ENCODE measurements at regions not wholly inside any gene's neighbourhood (a gene's known extent, or its start where the extent isn't known, plus 50 kb on each side); places are given as distances from the start of the nearest gene placed in this dataset.

DNA sequence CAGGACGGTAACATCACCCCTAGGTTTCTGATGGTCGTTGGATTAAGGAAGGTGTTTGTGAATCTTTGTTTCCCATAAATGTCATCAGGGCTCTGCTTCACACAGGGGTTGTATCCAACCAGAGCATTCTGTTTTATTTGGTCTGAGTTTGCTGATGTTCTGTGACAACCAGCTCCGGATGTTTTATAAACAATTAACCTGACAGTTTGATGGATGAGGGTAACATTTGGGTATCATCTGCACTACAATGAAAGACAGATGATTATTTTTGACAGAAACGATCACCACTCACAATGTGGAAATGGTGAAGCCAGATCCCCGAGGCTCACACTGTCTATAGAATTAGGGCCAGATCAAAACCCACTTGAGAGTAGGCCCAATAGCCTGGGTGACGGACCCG lies 107.1 kb downstream of the CDC42EP3 start:
- ATAC-seq, result no peak
- DNase-seq, result no peak
- Histone ChIP-seq H3K4me1 (peaks cover 12% of the 10 kb centered on the region), H3K36me3 (ENCODE audit: insufficient read depth in 1 of 2, low read depth in 1 of 2) (no peaks in the 10 kb centered on the region), H3K4me3 (no peak overlapping the region), H3K9me3 (no peaks in the 10 kb centered on the region), H3K27ac (no peak overlapping the region), H3K27me3 (ENCODE audit: insufficient read depth in 3 of 3, low read length in 2 of 3) (no peaks in the 10 kb centered on the region)
- no peak for TF ChIP-seq CTCF (IDR thresholded peaks at IDR 0.05)
- intact Hi-C loops (cut with DNase I), result no loop called here
- 81 to 91% (median 83%) methylated on average over 7 of the region's 7 CpGs for WGBS, 3 donors

- H3K9me3 ChIP-seq, result no peaks in the 10 kb centered on the region
- H3K27ac ChIP-seq, result no peak overlapping the region
- no peak for TF ChIP-seq CTCF (IDR thresholded peaks at IDR 0.05)
- H3K36me3 ChIP-seq (ENCODE audit: insufficient read depth in 1 of 2, low read depth in 1 of 2), result no peaks in the 10 kb centered on the region
- intact Hi-C loops (cut with DNase I), result no loop called here
- H3K4me1 ChIP-seq, result peaks cover 18% of the 10 kb centered on the region
- H3K27me3 ChIP-seq (ENCODE audit: insufficient read depth in 3 of 3, low read length in 2 of 3), result no peaks in the 10 kb centered on the region
- ATAC-seq, result peak in 2 of 4 donors; percentile 45 to 71
- no peak overlapping the region for H3K4me3 ChIP-seq
- peak in 1 of 2 donors; percentile 22 for DNase-seq
- WGBS, 3 donors, result 39 to 51% (median 47%) methylated on average over 5 of the region's 5 CpGs
Measured at GRCh38 chr2:37566517-37566981, 104.9 kb downstream of the CDC42EP3 start.

DNA sequence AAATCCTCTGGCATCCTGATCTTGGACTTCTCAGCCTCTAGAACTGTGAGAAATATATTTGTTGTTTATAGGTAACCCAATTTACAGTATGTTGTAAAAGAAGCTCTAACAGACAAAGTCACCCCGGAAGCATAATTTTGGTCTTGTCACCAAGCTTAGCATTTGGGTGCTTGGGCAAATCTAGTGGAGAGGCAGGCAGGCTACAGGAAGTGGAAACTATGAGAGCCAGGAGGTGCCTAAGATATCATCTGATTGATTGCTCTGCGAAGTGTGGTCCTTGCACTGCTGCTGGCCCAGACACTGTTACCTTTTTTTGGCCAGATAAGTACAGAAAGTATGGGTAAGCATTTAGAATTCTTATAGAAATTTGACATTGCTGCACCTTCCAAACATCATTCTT lies 102.9 kb downstream of the CDC42EP3 start:
- Histone ChIP-seq H3K27ac (no peak overlapping the region), H3K36me3 (ENCODE audit: insufficient read depth in 1 of 2, low read depth in 1 of 2) (no peaks in the 10 kb centered on the region), H3K9me3 (no peaks in the 10 kb centered on the region), H3K4me3 (no peak overlapping the region), H3K4me1 (peaks cover 16% of the 10 kb centered on the region), H3K27me3 (ENCODE audit: insufficient read depth in 3 of 3, low read length in 2 of 3) (no peaks in the 10 kb centered on the region)
- no peak for DNase-seq
- TF ChIP-seq CTCF (IDR thresholded peaks at IDR 0.05), result no peak
- intact Hi-C loops (cut with DNase I), result no loop called here
- WGBS, 3 donors, result 93 to 96% (median 95%) methylated on average over 2 of the region's 2 CpGs
- no peak for ATAC-seq

DNA sequence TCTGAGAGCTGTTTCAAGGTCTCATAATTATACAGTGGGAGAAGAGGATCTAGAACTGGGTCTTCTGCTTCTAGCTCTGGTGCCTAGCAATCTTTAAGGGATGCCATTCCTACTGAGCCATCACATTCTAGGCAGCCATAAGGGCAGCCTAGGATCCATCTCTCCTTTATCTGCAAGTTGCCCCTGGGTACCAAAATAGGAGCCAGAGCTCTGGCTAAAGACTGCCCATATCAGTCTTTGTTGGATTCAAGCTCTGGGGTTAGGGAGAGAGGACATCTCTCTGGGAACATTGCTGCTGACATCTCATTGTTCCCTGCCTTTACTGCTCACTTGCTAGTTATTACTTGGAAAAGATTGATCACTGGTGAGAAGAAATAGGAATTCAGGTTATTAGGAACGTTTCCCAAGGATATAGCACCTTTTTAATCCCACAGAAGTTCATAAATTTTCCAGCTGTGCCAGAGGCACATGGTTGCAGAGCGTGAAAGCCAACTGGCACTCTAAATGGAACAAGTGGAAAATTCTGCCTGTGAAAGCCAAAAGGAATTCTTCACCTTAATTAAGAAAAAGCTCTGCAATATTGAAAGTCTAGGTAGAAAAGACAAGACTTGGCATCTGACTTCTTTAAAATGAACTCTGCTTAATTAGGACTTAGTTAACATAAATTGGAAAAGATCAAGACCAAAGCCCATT lies 102.2 kb downstream of the CDC42EP3 start:
- WGBS, 3 donors, result 15 to 29% (median 22%) methylated on average over 2 of the region's 2 CpGs
- TF ChIP-seq CTCF (IDR thresholded peaks at IDR 0.05), result no peak
- Histone ChIP-seq H3K27me3 (ENCODE audit: insufficient read depth in 3 of 3, low read length in 2 of 3) (no peaks in the 10 kb centered on the region), H3K27ac (no peak overlapping the region), H3K9me3 (no peaks in the 10 kb centered on the region), H3K4me1 (peaks cover 16% of the 10 kb centered on the region), H3K4me3 (no peak overlapping the region), H3K36me3 (ENCODE audit: insufficient read depth in 1 of 2, low read depth in 1 of 2) (no peaks in the 10 kb centered on the region)
- no peak for ATAC-seq
- intact Hi-C loops (cut with DNase I), result no loop called here
- DNase-seq, result no peak

Data from psoas muscle (tissue), 7 donors.